ENCODE measurements at regions not wholly inside any gene's neighbourhood (a gene's known extent, or its start where the extent isn't known, plus 50 kb on each side); places are given as distances from the start of the nearest gene placed in this dataset.

GRCh38 chr12:119283310-119283709 is 51.2 kb upstream of the CCDC60 start:
- TF ChIP-seq EZH2 (IDR thresholded peaks at IDR 0.05; ENCODE audit: borderline replicate concordance, insufficient read depth, low read length, poor library complexity, severe bottlenecking) (no peak), POLR2AphosphoS5 (IDR thresholded peaks at IDR 0.05) (no peak), CTCF (IDR thresholded peaks at IDR 0.05; ENCODE audit: poor library complexity, severe bottlenecking) (no peak), EP300 (conservative IDR thresholded peaks at IDR 0.05; ENCODE audit: poor library complexity, severe bottlenecking) (no peak)

Measured in neural cell (in vitro differentiated cells).